ENCODE measurements at regions not wholly inside any gene's neighbourhood (a gene's known extent, or its start where the extent isn't known, plus 50 kb on each side); places are given as distances from the start of the nearest gene placed in this dataset.
"Not testable (repeated sequence)": the region's sequence is repeated elsewhere in the genome, so short reads cannot be mapped to it uniquely, and the experiment has no call there.

- Histone ChIP-seq H3K4me1 (no peaks in the 10 kb centered on the region), H3K36me3 (ENCODE audit: control insufficient read depth, insufficient read depth, low read length) (no peaks in the 10 kb centered on the region), H3K4me3 (ENCODE audit: low read depth, low read length) (no peak overlapping the region), H3K27me3 (replicated peaks; ENCODE audit: control insufficient read depth, insufficient read depth, low read length) (no peaks in the 10 kb centered on the region), H3K9me3 (peaks cover 3% of the 10 kb centered on the region; the same call in 1 of the 2 replicates)
- CTCF ChIA-PET, result no interaction called here
- TF ChIP-seq, protein P1, sequence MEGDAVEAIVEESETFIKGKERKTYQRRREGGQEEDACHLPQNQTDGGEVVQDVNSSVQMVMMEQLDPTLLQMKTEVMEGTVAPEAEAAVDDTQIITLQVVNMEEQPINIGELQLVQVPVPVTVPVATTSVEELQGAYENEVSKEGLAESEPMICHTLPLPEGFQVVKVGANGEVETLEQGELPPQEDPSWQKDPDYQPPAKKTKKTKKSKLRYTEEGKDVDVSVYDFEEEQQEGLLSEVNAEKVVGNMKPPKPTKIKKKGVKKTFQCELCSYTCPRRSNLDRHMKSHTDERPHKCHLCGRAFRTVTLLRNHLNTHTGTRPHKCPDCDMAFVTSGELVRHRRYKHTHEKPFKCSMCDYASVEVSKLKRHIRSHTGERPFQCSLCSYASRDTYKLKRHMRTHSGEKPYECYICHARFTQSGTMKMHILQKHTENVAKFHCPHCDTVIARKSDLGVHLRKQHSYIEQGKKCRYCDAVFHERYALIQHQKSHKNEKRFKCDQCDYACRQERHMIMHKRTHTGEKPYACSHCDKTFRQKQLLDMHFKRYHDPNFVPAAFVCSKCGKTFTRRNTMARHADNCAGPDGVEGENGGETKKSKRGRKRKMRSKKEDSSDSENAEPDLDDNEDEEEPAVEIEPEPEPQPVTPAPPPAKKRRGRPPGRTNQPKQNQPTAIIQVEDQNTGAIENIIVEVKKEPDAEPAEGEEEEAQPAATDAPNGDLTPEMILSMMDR (IDR thresholded peaks at IDR 0.05; ENCODE audit: insufficient read depth in 1 of 2, low read depth in 1 of 2, low read length in 1 of 2, severe bottlenecking in 1 of 2, unreplicated experiment in 1 of 2), result no peak
- intact Hi-C loops (cut with micrococcal nuclease; ENCODE audit: unreplicated experiment), result no loop called here
- Mint-ChIP-seq H3K9me3 (ENCODE audit: unreplicated experiment) (peaks cover 11% of the 10 kb centered on the region), H3K4me3 (ENCODE audit: unreplicated experiment) (no peak overlapping the region), H3K27ac (ENCODE audit: unreplicated experiment) (no peak overlapping the region), H3K36me3 (ENCODE audit: insufficient read depth, unreplicated experiment) (no peaks in the 10 kb centered on the region), H3K4me1 (ENCODE audit: low read depth, unreplicated experiment) (no peaks in the 10 kb centered on the region), H3K27me3 (ENCODE audit: insufficient read depth, unreplicated experiment) (no peaks in the 10 kb centered on the region)
- no TSS peak for BruUV-seq (replicated peaks)
- no peak for DNase-seq
- POLR2A ChIA-PET, result no interaction called here
These were observed 186.1 kb downstream of the ADCYAP1 start for GRCh38 chr18:1090758-1091157.

- POLR2A ChIA-PET, result no interaction called here
- H3K4me1 ChIP-seq, result no peaks in the 10 kb centered on the region
- intact Hi-C loops (cut with micrococcal nuclease; ENCODE audit: unreplicated experiment), result no loop called here
- peak in 1 of 2 experiments; percentile 59 for DNase-seq
- no peaks in the 10 kb centered on the region for H3K27me3 Mint-ChIP-seq (ENCODE audit: insufficient read depth, unreplicated experiment)
- H3K4me3 Mint-ChIP-seq (ENCODE audit: unreplicated experiment), result no peak overlapping the region
- TF ChIP-seq, protein P1 (IDR thresholded peaks at IDR 0.05; ENCODE audit: insufficient read depth in 1 of 2, low read depth in 1 of 2, low read length in 1 of 2, severe bottlenecking in 1 of 2, unreplicated experiment in 1 of 2), result no peak
- H3K36me3 ChIP-seq (ENCODE audit: control insufficient read depth, insufficient read depth, low read length), result no peaks in the 10 kb centered on the region
- no peaks in the 10 kb centered on the region for H3K9me3 Mint-ChIP-seq (ENCODE audit: unreplicated experiment)
- H3K4me3 ChIP-seq (ENCODE audit: low read depth, low read length), result no peak overlapping the region
- no peak overlapping the region for H3K27ac Mint-ChIP-seq (ENCODE audit: unreplicated experiment)
- H3K27me3 ChIP-seq (replicated peaks; ENCODE audit: control insufficient read depth, insufficient read depth, low read length), result no peaks in the 10 kb centered on the region
- BruUV-seq (replicated peaks), result no TSS peak
- H3K4me1 Mint-ChIP-seq (ENCODE audit: low read depth, unreplicated experiment), result no peaks in the 10 kb centered on the region
- no peaks in the 10 kb centered on the region for H3K36me3 Mint-ChIP-seq (ENCODE audit: insufficient read depth, unreplicated experiment)
- peaks cover under 1% of the 10 kb centered on the region; the same call in 1 of the 2 replicates for H3K9me3 ChIP-seq
- CTCF ChIA-PET, result interaction anchor here (0.9 kb wide), 1 partner anchor 17 kb away, joined by 3 read pairs; no protein-coding TSS in a partner anchor
These were observed 187.6 kb downstream of the ADCYAP1 start for GRCh38 chr18:1092228-1092627.

DNA sequence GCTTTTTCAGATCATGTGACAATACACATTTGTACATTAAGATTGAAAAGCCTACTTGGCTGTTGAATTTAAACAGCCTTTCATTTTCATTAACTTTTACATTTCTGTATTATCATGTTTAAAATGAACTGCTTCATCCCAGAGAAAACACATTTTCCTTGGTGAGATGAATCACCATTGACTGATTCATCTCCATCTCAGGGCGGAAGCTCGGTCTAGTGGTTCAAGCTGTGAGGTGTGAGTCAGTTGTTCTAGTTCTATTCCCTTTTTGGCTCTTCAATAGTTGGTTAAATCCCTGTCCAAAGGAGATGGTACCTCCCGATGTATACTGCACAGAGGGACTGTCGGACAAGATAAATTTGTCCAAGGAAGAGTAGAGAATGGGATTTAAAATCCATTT, 189.7 kb downstream of the ADCYAP1 start:
- Mint-ChIP-seq H3K27ac (ENCODE audit: unreplicated experiment) (no peak overlapping the region), H3K9me3 (ENCODE audit: unreplicated experiment) (no peaks in the 10 kb centered on the region), H3K36me3 (ENCODE audit: insufficient read depth, unreplicated experiment) (no peaks in the 10 kb centered on the region), H3K4me3 (ENCODE audit: unreplicated experiment) (no peak overlapping the region), H3K27me3 (ENCODE audit: insufficient read depth, unreplicated experiment) (no peaks in the 10 kb centered on the region), H3K4me1 (ENCODE audit: low read depth, unreplicated experiment) (no peaks in the 10 kb centered on the region)
- no TSS peak for BruUV-seq (replicated peaks)
- Histone ChIP-seq H3K9me3 (no peaks in the 10 kb centered on the region), H3K27me3 (replicated peaks; ENCODE audit: control insufficient read depth, insufficient read depth, low read length) (no peaks in the 10 kb centered on the region), H3K4me1 (no peaks in the 10 kb centered on the region), H3K36me3 (ENCODE audit: control insufficient read depth, insufficient read depth, low read length) (no peaks in the 10 kb centered on the region), H3K4me3 (ENCODE audit: low read depth, low read length) (no peak overlapping the region)
- no peak for DNase-seq
- ChIA-PET CTCF (no interaction called here), POLR2A (no interaction called here)
- intact Hi-C loops (cut with micrococcal nuclease; ENCODE audit: unreplicated experiment), result no loop called here
- TF ChIP-seq, protein P1 (IDR thresholded peaks at IDR 0.05; ENCODE audit: insufficient read depth in 1 of 2, low read depth in 1 of 2, low read length in 1 of 2, severe bottlenecking in 1 of 2, unreplicated experiment in 1 of 2), result no peak

- H3K4me1 Mint-ChIP-seq (ENCODE audit: low read depth, unreplicated experiment); H3K4me1 ChIP-seq; DNase-seq; H3K27me3 Mint-ChIP-seq (ENCODE audit: insufficient read depth, unreplicated experiment); H3K4me3 Mint-ChIP-seq (ENCODE audit: unreplicated experiment); H3K4me3 ChIP-seq (ENCODE audit: low read depth, low read length); H3K27ac Mint-ChIP-seq (ENCODE audit: unreplicated experiment); CTCF ChIA-PET; H3K36me3 Mint-ChIP-seq (ENCODE audit: insufficient read depth, unreplicated experiment); H3K27me3 ChIP-seq (replicated peaks; ENCODE audit: control insufficient read depth, insufficient read depth, low read length); H3K9me3 ChIP-seq; BruUV-seq (replicated peaks); POLR2A ChIA-PET; H3K9me3 Mint-ChIP-seq (ENCODE audit: unreplicated experiment); H3K36me3 ChIP-seq (ENCODE audit: control insufficient read depth, insufficient read depth, low read length); intact Hi-C loops (cut with micrococcal nuclease; ENCODE audit: unreplicated experiment): not testable (repeated sequence)
These were observed 193.5 kb downstream of the ADCYAP1 start for GRCh38 chr18:1097991-1098735.

Measured in Caco-2 (cell line).